ENCODE measurements at regions not wholly inside any gene's neighbourhood (a gene's known extent, or its start where the extent isn't known, plus 50 kb on each side); places are given as distances from the start of the nearest gene placed in this dataset.

DNA sequence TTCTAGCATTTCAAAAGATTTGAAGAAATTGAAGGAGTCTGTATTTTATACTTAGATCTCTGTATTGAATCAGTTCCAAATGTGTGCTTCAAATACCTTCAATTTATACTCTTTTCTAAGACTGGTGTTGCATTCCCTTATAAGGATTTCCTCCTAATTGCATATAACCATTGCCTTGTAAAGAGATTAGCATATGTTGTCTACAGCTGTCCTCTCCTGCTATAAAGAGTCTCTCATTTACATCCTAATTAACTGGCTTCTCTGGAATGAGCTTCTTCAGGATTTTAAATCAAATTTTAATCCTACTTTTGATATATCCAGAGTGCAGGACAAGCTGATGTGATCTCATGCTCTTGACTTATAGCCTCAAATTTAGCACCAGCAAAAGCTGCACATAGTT lies 957.3 kb downstream of the XPNPEP1 start:
- Histone ChIP-seq H3F3A (ENCODE audit: insufficient read depth) (no peaks in the 10 kb centered on the region), H4K20me1 (ENCODE audit: low read depth, low read length) (no peaks in the 10 kb centered on the region), H3K27ac (ENCODE audit: low read depth, low read length) (no peak overlapping the region), H3K79me2 (ENCODE audit: insufficient read depth, low read length) (no peaks in the 10 kb centered on the region), H3K4me3 (ENCODE audit: insufficient read depth, low read length, poor library complexity, severe bottlenecking) (no peak overlapping the region), H3K9me3 (ENCODE audit: insufficient read depth, low read length) (no peaks in the 10 kb centered on the region), H3K27me3 (ENCODE audit: low read length) (no peaks in the 10 kb centered on the region), H3K9ac (ENCODE audit: low read length) (no peak overlapping the region), H3K9me2 (replicated peaks; ENCODE audit: insufficient read depth, low read length) (no peaks in the 10 kb centered on the region), H2AFZ (ENCODE audit: low read depth, low read length, severe bottlenecking) (no peak overlapping the region), H3K36me3 (ENCODE audit: low read length) (no peaks in the 10 kb centered on the region), H3K4me2 (ENCODE audit: low read depth, low read length, poor library complexity, severe bottlenecking) (no peak overlapping the region)
- no peak for TF ChIP-seq EZH2phosphoT487 (conservative IDR thresholded peaks at IDR 0.05; ENCODE audit: low read length)
- TF ChIP-seq, protein P1, sequence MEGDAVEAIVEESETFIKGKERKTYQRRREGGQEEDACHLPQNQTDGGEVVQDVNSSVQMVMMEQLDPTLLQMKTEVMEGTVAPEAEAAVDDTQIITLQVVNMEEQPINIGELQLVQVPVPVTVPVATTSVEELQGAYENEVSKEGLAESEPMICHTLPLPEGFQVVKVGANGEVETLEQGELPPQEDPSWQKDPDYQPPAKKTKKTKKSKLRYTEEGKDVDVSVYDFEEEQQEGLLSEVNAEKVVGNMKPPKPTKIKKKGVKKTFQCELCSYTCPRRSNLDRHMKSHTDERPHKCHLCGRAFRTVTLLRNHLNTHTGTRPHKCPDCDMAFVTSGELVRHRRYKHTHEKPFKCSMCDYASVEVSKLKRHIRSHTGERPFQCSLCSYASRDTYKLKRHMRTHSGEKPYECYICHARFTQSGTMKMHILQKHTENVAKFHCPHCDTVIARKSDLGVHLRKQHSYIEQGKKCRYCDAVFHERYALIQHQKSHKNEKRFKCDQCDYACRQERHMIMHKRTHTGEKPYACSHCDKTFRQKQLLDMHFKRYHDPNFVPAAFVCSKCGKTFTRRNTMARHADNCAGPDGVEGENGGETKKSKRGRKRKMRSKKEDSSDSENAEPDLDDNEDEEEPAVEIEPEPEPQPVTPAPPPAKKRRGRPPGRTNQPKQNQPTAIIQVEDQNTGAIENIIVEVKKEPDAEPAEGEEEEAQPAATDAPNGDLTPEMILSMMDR (IDR thresholded peaks at IDR 0.05; ENCODE audit: insufficient read depth, low read length, poor library complexity, severe bottlenecking), result no peak

DNA sequence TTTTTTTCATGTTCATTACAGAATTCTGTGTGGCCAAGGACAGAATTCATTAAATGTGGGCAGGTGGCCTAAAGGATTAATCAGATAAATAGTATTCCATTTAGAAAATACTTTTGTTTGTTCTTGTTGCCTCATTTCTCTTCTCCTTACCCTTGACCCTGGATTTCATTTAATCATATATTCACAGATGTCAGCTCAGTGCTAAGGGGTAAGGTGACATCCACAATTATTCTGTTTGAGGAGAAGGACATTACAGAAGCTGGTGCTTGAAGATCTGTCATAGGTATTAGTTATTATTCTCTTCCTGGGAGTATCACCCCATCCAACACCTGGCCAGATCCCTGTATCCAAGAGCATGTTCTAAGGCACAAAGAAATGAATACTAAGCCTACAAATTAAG lies 961.1 kb downstream of the XPNPEP1 start:
- Histone ChIP-seq H3F3A (ENCODE audit: insufficient read depth) (no peaks in the 10 kb centered on the region), H3K27me3 (ENCODE audit: low read length) (no peaks in the 10 kb centered on the region), H3K79me2 (ENCODE audit: insufficient read depth, low read length) (no peaks in the 10 kb centered on the region), H3K36me3 (ENCODE audit: low read length) (no peaks in the 10 kb centered on the region), H3K9me3 (ENCODE audit: insufficient read depth, low read length) (no peaks in the 10 kb centered on the region), H3K9me2 (replicated peaks; ENCODE audit: insufficient read depth, low read length) (no peaks in the 10 kb centered on the region), H3K9ac (ENCODE audit: low read length) (no peak overlapping the region), H3K4me3 (ENCODE audit: insufficient read depth, low read length, poor library complexity, severe bottlenecking) (no peak overlapping the region), H4K20me1 (ENCODE audit: low read depth, low read length) (no peaks in the 10 kb centered on the region), H2AFZ (ENCODE audit: low read depth, low read length, severe bottlenecking) (no peak overlapping the region), H3K27ac (ENCODE audit: low read depth, low read length) (no peak overlapping the region), H3K4me2 (ENCODE audit: low read depth, low read length, poor library complexity, severe bottlenecking) (no peak overlapping the region)
- TF ChIP-seq EZH2phosphoT487 (conservative IDR thresholded peaks at IDR 0.05; ENCODE audit: low read length), result no peak
- TF ChIP-seq, protein P1 (IDR thresholded peaks at IDR 0.05; ENCODE audit: insufficient read depth, low read length, poor library complexity, severe bottlenecking), result no peak

DNA sequence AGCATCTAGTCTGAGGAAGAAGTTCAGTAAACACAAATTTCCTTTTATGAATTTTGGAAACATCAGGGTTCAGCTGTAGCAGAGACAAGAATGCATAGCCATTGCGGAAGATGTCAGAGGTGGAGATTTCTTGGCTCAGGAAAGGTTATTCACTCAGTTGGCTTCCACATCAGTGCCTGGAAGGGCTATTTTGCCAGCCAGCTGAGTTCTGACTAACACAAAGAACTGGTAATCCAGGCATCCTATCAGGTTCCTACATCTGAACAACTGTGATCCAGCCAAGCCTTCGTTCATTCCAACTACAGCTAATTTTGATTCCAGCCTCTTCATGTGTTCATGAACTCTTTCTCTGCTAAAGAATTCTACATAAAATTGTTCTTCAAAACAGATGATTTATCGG lies 965.6 kb downstream of the XPNPEP1 start:
- Histone ChIP-seq H3K4me3 (ENCODE audit: insufficient read depth, low read length, poor library complexity, severe bottlenecking) (no peak overlapping the region), H3K4me2 (ENCODE audit: low read depth, low read length, poor library complexity, severe bottlenecking) (no peak overlapping the region), H3K9me3 (ENCODE audit: insufficient read depth, low read length) (no peaks in the 10 kb centered on the region), H3K36me3 (ENCODE audit: low read length) (no peaks in the 10 kb centered on the region), H4K20me1 (ENCODE audit: low read depth, low read length) (no peaks in the 10 kb centered on the region), H3K9ac (ENCODE audit: low read length) (no peak overlapping the region), H3K27me3 (ENCODE audit: low read length) (no peaks in the 10 kb centered on the region), H3F3A (ENCODE audit: insufficient read depth) (no peaks in the 10 kb centered on the region), H3K27ac (ENCODE audit: low read depth, low read length) (no peak overlapping the region), H2AFZ (ENCODE audit: low read depth, low read length, severe bottlenecking) (no peak overlapping the region), H3K9me2 (replicated peaks; ENCODE audit: insufficient read depth, low read length) (no peaks in the 10 kb centered on the region), H3K79me2 (ENCODE audit: insufficient read depth, low read length) (no peaks in the 10 kb centered on the region)
- TF ChIP-seq, protein P1 (IDR thresholded peaks at IDR 0.05; ENCODE audit: insufficient read depth, low read length, poor library complexity, severe bottlenecking), result no peak
- TF ChIP-seq EZH2phosphoT487 (conservative IDR thresholded peaks at IDR 0.05; ENCODE audit: low read length), result no peak
